HS-27A (cell line): ENCODE measurements at regions not wholly inside any gene's neighbourhood (a gene's known extent, or its start where the extent isn't known, plus 50 kb on each side); places are given as distances from the start of the nearest gene placed in this dataset.
"Not testable (repeated sequence)": the region's sequence is repeated elsewhere in the genome, so short reads cannot be mapped to it uniquely, and the experiment has no call there.

ENCODE experiments used
- DNase-seq: peaks from one replicate; pipeline ENCODE4 v3.0.0-alpha.2; 2012; ENCODE audit warnings: low read depth, missing footprints

DNA sequence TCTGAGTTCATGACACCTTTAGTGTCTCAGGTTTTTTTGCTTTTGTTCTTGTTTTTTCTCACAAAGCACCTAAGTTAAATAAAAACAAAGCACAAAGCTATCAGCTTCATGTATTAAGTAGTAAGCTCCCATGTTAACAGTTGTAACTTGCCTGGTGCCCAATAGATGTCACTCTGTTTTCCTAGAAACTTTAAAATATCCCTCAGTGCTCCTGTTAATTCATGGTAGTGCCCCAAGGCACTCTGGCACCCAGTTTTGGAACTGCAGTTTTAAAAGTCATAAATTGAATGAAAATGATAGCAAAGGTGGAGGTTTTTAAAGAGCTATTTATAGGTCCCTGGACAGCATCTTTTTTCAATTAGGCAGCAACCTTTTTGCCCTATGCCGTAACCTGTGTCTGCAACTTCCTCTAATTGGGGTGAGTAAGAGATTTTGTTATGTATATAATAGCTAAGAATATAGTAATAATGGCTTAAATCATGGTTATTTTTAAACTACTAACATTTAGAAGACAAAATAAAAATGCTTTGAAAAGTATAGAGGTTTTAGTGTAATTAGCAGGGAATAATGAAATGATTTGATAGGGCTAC lies 555.0 kb upstream of the TMEFF2 start:
- no peak for DNase-seq

DNA sequence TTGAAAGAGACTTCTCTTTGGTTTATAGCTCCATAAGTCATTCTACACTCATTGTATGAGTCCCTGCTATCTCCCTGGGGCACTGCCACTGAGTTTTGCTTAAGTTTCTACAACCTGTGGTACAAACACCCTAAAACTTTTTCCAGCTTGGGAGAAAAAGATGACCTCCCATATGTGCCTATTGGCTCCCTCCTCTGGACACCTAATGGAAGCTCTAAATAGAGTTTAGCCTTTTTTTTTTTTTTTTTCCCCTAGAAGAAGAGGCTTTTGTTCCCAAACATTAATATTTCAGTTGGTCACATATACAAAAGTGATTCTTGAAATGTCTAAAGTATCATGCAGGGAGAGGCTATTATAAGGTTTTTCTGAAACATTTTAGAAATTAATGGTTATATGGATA lies 547.2 kb upstream of the TMEFF2 start:
- DNase-seq, result no peak

DNA sequence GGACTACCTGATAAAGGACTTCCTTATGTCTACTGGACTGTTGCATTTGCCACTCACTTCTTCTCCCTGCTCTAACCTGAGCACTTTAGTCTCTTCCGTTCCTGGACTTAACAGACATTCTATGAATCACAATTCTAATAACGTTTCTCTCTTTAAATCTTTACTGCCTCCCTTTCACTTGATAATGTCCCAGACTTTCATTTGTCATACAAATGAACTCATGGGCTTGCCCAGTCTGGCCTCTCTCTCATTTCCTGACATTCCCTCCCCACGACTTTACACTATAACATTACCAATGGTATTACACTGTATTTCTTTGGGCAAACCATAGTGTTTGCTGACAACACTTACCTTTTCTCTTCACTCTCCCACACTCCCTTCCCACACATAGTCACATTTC lies 540.7 kb upstream of the TMEFF2 start:
- DNase-seq, result no peak

DNA sequence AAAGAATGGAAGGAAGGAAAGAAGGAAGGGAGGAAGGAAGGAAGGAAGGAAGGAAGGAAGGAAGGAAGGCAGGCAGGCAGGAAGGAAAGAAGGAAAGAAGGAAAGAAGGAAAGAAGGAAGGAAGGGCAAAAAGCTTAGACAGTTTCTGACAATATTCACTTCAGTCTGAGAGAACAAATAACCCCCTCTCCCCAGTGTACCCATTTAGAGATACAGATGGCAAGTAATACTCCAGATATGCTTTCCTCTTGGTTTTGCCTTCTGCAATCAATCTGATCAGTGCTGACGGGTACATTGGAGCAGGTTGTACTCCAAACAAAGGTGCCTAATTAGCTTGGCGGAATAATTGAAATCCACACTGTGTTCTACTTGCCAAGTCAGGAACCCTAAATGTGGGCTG lies 534.6 kb upstream of the TMEFF2 start:
- no peak for DNase-seq

DNA sequence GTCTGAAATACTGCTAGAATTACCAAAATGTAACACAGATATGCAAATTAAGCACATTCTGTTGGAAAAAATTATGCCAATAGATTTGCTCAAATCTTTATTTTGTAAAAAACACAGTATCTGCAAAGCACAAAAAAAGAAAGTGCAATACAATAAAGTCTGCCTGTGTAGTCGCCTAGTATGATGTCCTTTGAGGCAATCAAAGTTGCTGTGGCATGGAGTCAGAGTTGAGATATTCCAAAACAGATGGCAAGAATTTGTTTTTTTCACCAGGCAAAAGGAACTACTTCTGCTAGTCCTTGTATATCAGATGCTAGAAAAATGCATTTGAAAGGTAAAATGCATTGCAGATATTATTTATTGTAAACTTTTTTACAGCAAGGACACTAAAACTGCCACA lies 531.3 kb upstream of the TMEFF2 start:
- no peak for DNase-seq

DNA sequence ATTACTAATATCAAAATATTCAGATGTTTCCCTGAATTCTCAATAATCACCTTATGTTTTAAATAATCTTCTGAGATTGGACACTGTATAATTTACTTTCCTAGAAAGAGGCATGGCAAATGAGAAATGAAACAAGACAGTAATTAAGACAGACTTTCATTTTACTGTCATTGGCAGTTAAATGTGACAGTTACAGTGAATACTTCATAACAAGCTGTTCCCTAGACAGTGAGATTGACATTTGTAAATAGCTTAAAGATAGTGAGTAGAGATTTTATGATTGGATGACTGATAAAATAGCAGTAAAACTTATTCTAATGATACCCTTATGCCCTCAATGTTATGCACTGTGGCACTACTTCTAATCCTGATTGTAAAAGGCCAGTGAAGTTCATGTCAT lies 524.9 kb upstream of the TMEFF2 start:
- no peak for DNase-seq

DNA sequence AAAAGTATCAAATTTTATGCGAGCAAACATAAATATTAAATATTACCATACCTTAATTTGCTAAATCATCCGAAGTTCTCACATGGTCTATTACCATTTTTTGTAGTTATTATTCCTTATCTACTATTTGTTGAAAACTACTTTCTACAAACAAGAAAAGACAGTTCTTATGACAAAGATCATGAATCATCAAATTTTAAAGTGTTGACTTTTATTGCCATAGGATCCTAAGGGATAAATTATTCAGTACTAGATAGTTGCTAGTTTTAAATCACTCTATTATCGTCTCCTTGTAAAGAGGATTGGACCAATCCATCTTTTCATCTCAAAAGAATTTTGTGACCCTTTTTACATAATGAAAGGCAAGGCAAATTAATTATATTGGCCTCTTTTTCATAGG lies 523.6 kb upstream of the TMEFF2 start:
- no peak for DNase-seq

DNA sequence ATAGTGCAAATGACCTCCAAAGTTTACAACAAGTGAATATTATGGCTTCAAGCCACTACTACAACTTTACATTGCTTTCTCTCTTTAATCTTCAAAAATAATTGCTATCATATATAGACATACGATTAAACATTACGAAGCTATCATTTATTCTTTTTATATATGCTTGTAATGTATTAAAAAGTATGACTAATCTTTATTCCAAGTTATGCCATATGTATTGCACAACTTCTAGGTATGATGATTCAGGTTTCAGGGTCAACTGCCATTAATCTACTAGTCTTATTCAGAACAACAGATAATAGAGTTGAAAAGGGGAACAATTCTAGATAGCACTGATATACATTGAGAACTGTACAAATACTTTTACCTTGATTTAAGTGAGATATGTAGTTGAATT lies 506.2 kb upstream of the TMEFF2 start:
- no peak for DNase-seq

DNA sequence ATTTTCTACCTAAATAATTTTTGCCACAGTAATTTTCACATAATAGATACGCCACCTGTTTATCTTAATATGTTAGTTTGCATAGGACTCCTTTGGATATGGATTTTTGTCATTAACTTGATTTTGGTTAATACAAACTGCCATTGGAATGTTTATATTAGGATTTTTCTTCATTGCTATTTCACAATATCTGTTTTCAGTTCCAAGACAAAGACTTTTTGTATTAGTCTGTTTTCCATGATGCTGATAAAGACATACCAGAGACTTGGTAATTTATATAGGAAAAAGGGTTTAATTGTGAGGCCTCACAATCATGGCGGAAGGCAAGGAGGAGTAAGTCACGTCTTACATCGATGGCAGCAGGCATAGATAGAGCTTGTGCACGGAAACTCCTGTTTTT lies 503.1 kb upstream of the TMEFF2 start:
- no peak for DNase-seq

DNA sequence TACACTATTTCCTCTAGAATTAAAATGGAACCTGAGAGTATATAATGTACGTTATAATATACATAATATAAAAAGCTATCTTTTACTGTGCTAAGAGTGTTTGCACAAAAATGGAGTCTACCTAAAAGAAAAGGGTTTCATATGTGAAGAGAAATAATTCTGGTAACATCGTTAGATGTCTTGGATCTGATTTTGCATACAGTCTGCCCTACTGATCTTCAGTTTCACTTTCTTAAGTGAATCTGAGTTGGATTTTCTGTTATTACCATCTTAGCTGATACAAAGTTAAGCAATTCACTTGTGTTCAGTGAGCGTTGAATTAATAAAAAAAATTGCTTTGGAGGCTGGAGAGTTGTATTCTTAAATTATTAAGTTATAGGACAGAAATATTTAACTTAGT lies 502.1 kb upstream of the TMEFF2 start:
- DNase-seq, result no peak

DNA sequence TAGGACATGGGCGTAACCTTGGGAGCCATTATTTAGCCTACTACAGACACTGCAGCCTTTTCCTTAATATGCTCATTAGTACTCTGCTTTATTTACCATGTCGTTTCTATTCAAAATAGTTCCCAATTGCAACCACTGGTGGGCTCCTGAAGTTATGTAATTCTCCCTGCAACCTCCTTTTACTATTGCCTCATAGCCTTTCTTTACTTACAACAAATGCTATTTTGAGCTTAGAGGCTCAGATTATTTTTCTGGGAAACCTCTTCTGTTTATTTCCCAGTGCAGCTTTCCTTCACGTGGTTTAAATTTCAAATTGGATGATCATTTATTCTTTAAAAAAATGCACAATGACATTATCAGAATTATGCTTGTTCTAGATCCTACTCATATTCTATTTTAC lies 492.3 kb upstream of the TMEFF2 start:
- no peak for DNase-seq

DNA sequence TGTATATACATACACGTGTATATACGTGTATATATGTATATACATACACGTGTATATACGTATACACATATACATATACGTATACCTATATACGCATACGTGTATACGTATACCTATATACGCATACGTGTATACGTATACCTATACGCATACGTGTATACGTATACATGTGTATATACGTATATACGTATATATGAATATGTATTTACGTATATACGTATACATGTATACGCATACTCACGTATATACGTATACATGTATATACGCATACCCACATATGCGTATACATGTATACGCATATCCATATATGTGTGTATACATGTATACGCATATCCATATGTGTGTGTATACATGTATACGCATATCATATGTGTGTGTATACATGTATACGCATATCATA lies 487.8 kb upstream of the TMEFF2 start:
- DNase-seq, result not testable (repeated sequence)

DNA sequence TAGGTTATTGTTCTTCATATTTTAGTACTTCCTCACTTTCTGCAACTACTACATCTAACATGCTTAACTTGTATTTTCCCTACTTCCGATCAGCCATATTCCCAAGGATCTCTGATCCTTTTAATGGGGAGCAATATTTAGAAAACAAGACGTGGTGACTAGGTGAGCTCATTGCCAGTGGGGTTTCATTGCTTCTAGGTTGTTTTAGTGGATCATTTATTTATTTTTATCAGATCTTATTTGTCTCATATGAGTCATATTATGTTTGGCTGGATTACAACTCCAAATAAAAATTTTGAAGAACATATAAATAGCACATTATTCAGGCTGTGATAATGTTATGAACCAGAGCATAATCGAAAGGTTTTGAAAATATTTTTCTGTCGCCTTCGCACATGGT lies 480.9 kb upstream of the TMEFF2 start:
- DNase-seq, result no peak

DNA sequence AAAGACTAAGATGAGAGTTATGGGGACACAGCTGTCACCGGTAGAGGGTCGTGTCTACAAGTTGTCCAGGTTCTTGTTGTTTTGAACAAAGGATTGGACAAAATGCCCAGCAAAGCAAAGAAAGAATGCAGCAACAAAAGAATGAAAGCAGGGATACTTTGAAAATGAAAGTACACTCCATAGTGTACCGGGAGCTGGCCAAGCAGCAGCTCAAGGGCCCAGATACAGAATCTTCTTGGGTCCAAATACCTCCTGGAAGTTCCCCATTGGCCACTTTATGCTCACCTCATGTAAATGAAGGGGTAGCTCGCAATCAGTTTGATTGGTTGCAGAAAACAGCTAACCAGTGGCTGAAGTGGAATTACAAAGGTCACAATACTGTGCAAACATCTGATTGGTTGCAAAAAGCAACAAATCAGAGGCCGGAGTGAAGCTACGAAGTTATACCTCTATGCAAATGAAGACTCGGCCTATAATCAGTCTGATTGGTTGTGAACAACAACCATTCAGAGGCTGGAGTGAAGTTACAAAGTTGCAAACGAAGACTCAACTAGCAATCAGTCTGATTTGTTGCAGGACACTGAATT lies 474.9 kb upstream of the TMEFF2 start:
- DNase-seq, result no peak

DNA sequence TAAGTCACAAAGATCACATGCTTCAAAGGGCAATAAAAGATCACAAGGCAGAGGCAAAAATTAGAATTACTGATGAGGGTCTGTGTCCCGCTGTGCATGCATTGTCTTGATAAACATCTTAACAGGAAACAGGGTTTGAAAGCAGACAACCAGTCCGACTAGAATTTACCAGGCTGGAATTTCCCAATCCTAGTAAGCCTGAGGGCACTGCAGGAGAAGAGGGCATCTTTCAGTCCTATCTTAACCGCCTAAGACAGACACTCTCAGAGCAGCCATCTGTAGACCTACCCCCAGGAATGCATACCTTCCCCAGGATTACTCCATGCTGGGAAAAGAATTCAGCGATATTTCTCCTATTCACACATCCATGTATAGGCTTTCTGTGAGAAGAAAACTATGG lies 465.8 kb upstream of the TMEFF2 start:
- not testable (repeated sequence) for DNase-seq

DNA sequence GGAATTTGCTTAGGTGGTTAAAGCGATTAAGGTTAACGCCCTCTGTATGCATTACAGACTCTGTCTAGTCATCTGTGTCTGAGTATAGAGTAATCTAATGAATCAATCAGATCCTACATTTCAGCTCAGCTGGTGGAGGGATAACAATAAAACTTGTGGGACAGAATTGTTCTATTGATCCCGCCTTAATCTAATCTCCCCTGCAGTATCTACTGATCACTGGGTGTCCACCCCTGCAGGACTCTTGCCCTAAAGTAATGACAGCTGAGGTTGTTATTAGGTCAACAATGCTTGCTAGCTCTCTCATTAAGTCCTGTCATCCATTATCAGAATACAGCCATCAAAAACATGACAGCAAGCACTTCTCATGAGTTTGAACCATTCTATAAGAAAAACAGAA lies 462.6 kb upstream of the TMEFF2 start:
- no peak for DNase-seq

DNA sequence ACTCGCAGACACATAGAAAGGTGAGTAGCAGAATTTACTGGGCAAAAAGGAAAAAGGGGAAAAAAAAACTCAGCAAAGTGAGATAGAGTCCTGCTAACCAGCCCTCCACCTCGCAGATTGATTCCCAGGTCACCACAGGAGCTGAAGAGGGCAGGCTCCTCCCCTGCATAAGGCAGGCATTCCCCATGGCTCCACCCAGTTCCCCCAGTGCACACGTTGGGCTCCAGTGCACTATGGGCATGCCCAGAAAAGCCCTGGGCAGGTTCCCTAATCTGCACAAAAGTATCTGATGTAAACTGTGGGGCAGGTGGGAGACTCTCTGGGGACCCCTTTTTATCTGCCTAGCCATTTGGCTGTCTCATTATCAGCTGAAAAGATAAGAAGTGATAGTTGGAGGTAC lies 461.2 kb upstream of the TMEFF2 start:
- no peak for DNase-seq

DNA sequence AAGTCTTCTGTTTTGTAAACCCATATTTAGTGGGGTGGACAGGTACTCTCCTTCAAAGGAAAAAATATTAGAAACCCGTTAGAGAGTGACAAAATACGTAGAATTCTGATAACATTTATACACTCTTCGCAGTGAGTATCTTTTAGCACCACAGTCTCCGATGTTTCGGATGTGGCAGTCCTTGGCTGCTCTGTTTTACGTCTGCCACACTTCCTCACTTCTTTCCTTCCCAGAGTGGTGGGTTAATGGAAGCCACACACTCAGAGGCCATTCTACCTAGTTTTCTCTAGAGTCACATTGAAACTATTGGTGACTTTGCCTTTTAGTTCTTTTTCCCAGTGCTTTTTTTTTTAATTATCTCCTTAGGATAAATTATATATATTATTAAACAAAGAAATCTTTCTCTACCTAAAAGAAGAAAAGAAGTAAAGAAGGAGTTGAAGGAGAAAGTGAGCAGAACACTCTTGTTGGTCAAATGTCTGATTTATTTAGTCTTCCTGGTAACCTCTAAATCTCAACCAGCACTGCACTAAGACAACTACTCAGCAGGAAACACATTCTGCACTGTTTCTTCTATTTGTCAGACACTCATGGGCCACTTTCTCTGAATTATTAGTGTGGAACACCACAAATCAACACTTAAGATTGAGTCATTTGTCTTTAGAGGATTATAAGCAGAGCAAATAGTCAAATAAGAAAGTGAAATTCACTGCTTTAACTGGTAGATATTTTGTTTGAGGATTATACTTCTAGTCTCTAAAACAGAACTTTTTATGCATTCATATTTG lies 451.3 kb upstream of the TMEFF2 start:
- DNase-seq, result no peak

DNA sequence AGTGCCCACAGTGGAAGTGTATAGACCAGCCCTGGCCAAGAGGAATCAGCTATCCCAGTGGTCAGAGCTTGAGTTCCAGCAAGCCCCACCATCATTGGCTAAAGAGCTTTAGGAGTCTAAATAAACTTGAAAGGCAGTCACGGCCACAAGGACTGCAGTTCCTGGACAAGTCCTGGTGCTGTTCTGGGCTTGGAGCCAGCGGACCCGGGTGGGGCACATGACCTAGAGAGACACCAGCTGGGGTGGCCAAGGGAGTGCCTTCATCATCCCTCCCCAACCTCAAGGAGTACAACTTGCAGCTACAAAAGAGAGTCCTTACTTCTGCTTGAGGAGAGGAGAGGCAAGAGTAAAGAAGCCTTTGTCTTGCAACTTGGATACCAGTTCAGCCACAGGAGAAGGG lies 439.8 kb upstream of the TMEFF2 start:
- DNase-seq, result no peak

DNA sequence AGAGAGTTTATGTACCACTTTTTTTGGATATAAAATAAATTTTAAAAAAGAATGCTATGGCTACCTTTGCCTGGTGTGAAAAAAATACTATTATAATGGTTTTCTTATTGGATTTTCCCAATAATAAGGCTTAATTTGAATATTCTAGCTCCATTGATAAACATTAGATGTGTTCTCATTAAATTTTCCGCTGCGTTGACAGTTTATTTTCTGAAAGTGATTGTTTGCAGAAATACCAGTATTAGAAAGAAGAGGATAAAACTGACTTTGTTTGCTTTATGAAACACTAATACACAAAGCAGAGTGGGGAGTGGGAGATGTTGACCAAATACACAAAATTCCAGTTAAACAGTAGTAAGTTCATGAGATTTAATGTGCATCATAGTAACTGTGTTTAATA lies 433.3 kb upstream of the TMEFF2 start:
- DNase-seq, result no peak

DNA sequence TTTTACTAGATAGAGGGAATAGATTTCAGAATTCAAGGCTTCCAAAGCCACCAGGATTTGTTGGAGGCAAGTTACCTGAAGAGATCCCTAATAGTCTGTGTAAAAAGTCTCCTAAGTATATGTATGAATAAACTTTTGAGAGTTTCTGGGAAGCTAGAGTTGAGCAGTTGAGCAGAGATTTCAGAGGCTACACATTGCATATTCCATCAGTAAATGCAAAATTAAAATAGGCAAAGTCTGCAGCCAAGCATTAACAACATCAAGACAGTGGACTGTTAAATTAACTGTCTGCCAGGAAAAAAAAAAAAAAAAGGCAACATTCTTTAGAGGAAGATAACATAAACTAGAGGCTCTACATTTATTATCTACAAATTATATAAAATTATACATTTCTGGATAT lies 420.4 kb upstream of the TMEFF2 start:
- no peak for DNase-seq

DNA sequence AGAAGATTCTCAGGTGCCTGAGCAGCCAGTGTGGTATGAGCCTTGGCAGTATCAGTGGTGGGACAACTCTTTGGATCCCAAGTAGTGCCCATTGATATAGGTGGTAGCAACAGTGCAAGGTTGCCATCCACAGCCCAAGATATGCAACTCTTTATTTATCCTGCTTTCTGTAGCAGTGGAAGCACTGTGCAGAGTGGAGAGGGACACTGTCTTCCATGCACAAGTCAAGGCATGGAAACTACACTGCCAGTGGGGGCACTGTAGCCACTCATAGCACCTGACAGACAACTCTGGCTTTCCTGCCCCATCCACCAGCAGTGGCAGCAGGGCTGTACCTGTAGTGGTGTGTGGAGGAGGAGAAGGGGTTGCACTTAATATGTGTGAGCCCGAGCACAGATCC lies 409.6 kb upstream of the TMEFF2 start:
- no peak for DNase-seq

DNA sequence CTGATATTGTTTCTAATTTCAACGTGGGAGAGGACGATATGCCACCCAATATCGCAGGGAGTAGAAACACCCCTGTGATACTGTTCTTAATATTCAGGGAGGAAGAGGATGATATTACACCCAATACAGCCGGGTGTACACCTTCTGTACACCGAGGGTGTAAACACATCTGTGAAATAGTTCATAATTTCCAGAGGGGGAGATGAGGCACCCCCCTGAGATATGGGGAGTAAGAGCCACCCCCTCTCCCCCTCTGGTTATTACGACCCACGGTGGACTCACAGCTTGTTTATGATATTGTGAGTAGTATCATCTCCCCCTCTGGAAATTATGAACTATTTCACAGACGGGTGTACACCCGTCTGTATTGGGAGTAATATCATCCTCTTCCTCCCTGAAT lies 403.9 kb upstream of the TMEFF2 start:
- DNase-seq, result not testable (repeated sequence)

DNA sequence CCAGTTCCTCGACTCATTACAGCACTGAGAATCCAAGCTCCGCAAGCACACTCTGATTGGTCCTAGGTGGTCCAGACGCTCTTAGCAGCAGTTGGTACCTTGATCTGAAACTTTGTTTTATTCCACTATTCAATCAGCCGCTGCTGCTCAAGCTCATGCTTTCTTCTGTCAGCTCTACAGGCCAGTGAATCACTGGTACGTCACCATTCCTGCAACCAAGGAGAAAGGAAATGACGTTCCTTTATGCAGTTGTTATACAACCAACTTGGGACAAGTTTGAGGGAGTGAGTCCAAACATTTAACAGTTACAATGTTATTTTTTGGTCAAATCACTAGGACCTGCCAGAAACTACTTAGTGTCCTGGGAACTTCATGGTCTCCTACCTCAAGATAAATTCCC lies 398.8 kb upstream of the TMEFF2 start:
- DNase-seq, result no peak
